H1 (cell line): ENCODE measurements at regions not wholly inside any gene's neighbourhood (a gene's known extent, or its start where the extent isn't known, plus 50 kb on each side); places are given as distances from the start of the nearest gene placed in this dataset.

Experiments used
- EP300 ChIP-seq, 2 experiments: IDR thresholded peaks; 1 replicate in 1 of 2; 2 replicates in 1 of 2; pipeline ENCODE4 v1.6.1; 2011 to 2012; ENCODE audit warnings: low read depth in 2 of 2, low read length in 2 of 2, mild to moderate bottlenecking in 2 of 2, borderline replicate concordance in 1 of 2, inconsistent platforms in 1 of 2, moderate library complexity in 1 of 2
- JUND ChIP-seq: IDR thresholded peaks from 2 replicates; pipeline ENCODE4 v1.6.1; 2011; ENCODE audit warnings: mild to moderate bottlenecking, improper control_type of control experiment, low read length
- MAFK ChIP-seq: IDR thresholded peaks from 2 replicates; pipeline ENCODE4 v1.6.1; 2012; ENCODE audit warnings: low read depth, mild to moderate bottlenecking, improper control_type of control experiment, low read length
- POLR2A ChIP-seq, 2 experiments: IDR thresholded peaks; 1 replicate in 1 of 2; 2 replicates in 1 of 2; pipeline ENCODE4 v1.6.1; 2011; ENCODE audit warnings: low read depth in 2 of 2, low read length in 2 of 2, mild to moderate bottlenecking in 2 of 2; ENCODE audit errors: control extremely low read depth in 1 of 2
- SUZ12 ChIP-seq: fragments of 200-600 bp; sonication (generic); IDR thresholded peaks from 2 replicates; pipeline ENCODE4 v1.6.1; 2012; ENCODE audit warnings: mild to moderate bottlenecking, inconsistent platforms, low read length, moderate library complexity, mixed read lengths
- YY1 ChIP-seq: IDR thresholded peaks from 2 replicates; pipeline ENCODE4 v1.6.1; 2011; ENCODE audit warnings: low read depth, mild to moderate bottlenecking, low read length
- ZNF274 ChIP-seq: IDR thresholded peaks from 2 replicates; pipeline ENCODE4 v1.7.0; 2012; ENCODE audit warnings: low read length, borderline replicate concordance; ENCODE audit errors: extremely low read depth
- TF ChIP-seq, protein P1 (sequence below), 3 experiments: IDR thresholded peaks; 1 replicate in 2 of 3; 2 replicates in 1 of 3; pipeline versions ENCODE4 v1.5.1 to v1.6.1; 2011; ENCODE audit warnings: low read length in 3 of 3, mild to moderate bottlenecking in 3 of 3, inconsistent platforms in 2 of 3, low read depth in 1 of 3, moderate library complexity in 1 of 3; ENCODE audit not compliant: insufficient read depth in 1 of 3; ENCODE audit errors: control extremely low read depth in 1 of 3

- TF ChIP-seq, protein P1, sequence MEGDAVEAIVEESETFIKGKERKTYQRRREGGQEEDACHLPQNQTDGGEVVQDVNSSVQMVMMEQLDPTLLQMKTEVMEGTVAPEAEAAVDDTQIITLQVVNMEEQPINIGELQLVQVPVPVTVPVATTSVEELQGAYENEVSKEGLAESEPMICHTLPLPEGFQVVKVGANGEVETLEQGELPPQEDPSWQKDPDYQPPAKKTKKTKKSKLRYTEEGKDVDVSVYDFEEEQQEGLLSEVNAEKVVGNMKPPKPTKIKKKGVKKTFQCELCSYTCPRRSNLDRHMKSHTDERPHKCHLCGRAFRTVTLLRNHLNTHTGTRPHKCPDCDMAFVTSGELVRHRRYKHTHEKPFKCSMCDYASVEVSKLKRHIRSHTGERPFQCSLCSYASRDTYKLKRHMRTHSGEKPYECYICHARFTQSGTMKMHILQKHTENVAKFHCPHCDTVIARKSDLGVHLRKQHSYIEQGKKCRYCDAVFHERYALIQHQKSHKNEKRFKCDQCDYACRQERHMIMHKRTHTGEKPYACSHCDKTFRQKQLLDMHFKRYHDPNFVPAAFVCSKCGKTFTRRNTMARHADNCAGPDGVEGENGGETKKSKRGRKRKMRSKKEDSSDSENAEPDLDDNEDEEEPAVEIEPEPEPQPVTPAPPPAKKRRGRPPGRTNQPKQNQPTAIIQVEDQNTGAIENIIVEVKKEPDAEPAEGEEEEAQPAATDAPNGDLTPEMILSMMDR (IDR thresholded peaks at IDR 0.05; ENCODE audit: control extremely low read depth in 1 of 3, insufficient read depth in 1 of 3, low read depth in 1 of 3, low read length in 3 of 3), result no peak
- TF ChIP-seq POLR2A (IDR thresholded peaks at IDR 0.05; ENCODE audit: control extremely low read depth in 1 of 2, low read depth in 2 of 2, low read length in 2 of 2), result no peak
- TF ChIP-seq EP300 (IDR thresholded peaks at IDR 0.05; ENCODE audit: borderline replicate concordance in 1 of 2, low read depth in 2 of 2, low read length in 2 of 2), result no peak
- TF ChIP-seq MAFK, result no peak
- no peak for TF ChIP-seq SUZ12
- TF ChIP-seq ZNF274, result no peak
- TF ChIP-seq YY1, result no peak
- TF ChIP-seq JUND, result no peak
Observed at GRCh38 chr10:113379091-113379490, 173.8 kb upstream of the HABP2 start.
